ENCODE measurements at regions not wholly inside any gene's neighbourhood (a gene's known extent, or its start where the extent isn't known, plus 50 kb on each side); places are given as distances from the start of the nearest gene placed in this dataset.
"Not testable (repeated sequence)": the region's sequence is repeated elsewhere in the genome, so short reads cannot be mapped to it uniquely, and the experiment has no call there.

DNA sequence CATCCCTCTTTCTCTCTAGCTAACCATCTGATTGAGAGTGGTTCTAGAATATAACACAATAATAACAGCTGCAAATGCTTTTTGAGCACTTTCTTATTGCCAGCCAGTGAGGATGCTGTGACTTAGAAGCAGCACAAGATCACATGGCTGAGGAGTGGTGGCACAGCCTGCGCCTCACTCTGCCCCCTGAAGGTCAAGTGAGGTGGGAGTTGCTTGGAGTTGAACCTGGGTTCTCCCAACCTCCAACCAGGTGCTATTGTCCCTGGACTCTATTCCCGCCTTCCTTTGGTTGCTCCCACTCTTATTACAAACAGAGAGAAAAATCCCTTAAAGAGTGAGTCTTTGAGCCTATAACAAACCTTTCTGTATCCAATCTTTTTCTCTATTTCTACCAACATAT lies 280.3 kb upstream of the PODXL start:
- no peak for DNase-seq (ENCODE audit: low read depth, low spot score)
- Histone ChIP-seq H3K36me3 (ENCODE audit: insufficient read depth, insufficient read length, low read length) (no peaks in the 10 kb centered on the region), H3K9ac (ENCODE audit: insufficient read length, low read depth) (no peak overlapping the region), H3K4me3 (ENCODE audit: insufficient read length, low read depth) (no peak overlapping the region), H3K27me3 (ENCODE audit: insufficient read depth, insufficient read length) (no peaks in the 10 kb centered on the region), H3K9me3 (ENCODE audit: insufficient read depth, low read length) (no peaks in the 10 kb centered on the region), H3K4me1 (ENCODE audit: insufficient read depth, insufficient read length) (peaks cover 8% of the 10 kb centered on the region)
- TF ChIP-seq SUZ12 (IDR thresholded peaks at IDR 0.05; ENCODE audit: extremely low read depth, insufficient read depth, insufficient read length) (no peak), ZNF274 (IDR thresholded peaks at IDR 0.05; ENCODE audit: low read depth, low read length) (no peak), YY1 (IDR thresholded peaks at IDR 0.05; ENCODE audit: insufficient read depth, insufficient read length) (no peak)

- no peak overlapping the region for H3K4me3 ChIP-seq (ENCODE audit: insufficient read length, low read depth)
- no peaks in the 10 kb centered on the region for H3K27me3 ChIP-seq (ENCODE audit: insufficient read depth, insufficient read length)
- H3K36me3 ChIP-seq (ENCODE audit: insufficient read depth, insufficient read length, low read length) = no peaks in the 10 kb centered on the region
- H3K9ac ChIP-seq (ENCODE audit: insufficient read length, low read depth) = no peak overlapping the region
- TF ChIP-seq SUZ12 (IDR thresholded peaks at IDR 0.05; ENCODE audit: extremely low read depth, insufficient read depth, insufficient read length) (no peak), YY1 (IDR thresholded peaks at IDR 0.05; ENCODE audit: insufficient read depth, insufficient read length) (no peak), ZNF274 (IDR thresholded peaks at IDR 0.05; ENCODE audit: low read depth, low read length) (no peak)
- H3K4me1 ChIP-seq (ENCODE audit: insufficient read depth, insufficient read length) = peaks cover 8% of the 10 kb centered on the region
- DNase-seq (ENCODE audit: low read depth, low spot score) = no peak
- H3K9me3 ChIP-seq (ENCODE audit: insufficient read depth, low read length) = no peaks in the 10 kb centered on the region
Observed at GRCh38 chr7:131835141-131835540, 278.7 kb upstream of the PODXL start.

- no peak overlapping the region for H3K4me3 ChIP-seq (ENCODE audit: insufficient read length, low read depth)
- no peak for TF ChIP-seq ZNF274 (IDR thresholded peaks at IDR 0.05; ENCODE audit: low read depth, low read length)
- TF ChIP-seq YY1 (IDR thresholded peaks at IDR 0.05; ENCODE audit: insufficient read depth, insufficient read length) = no peak
- no peak for TF ChIP-seq SUZ12 (IDR thresholded peaks at IDR 0.05; ENCODE audit: extremely low read depth, insufficient read depth, insufficient read length)
- no peak overlapping the region for H3K9ac ChIP-seq (ENCODE audit: insufficient read length, low read depth)
- H3K4me1 ChIP-seq (ENCODE audit: insufficient read depth, insufficient read length) = peaks cover 8% of the 10 kb centered on the region
- no peaks in the 10 kb centered on the region for H3K9me3 ChIP-seq (ENCODE audit: insufficient read depth, low read length)
- H3K27me3 ChIP-seq (ENCODE audit: insufficient read depth, insufficient read length) = no peaks in the 10 kb centered on the region
- DNase-seq (ENCODE audit: low read depth, low spot score) = no peak
- no peaks in the 10 kb centered on the region for H3K36me3 ChIP-seq (ENCODE audit: insufficient read depth, insufficient read length, low read length)
Observed at GRCh38 chr7:131830681-131831080, 274.3 kb upstream of the PODXL start.

DNA sequence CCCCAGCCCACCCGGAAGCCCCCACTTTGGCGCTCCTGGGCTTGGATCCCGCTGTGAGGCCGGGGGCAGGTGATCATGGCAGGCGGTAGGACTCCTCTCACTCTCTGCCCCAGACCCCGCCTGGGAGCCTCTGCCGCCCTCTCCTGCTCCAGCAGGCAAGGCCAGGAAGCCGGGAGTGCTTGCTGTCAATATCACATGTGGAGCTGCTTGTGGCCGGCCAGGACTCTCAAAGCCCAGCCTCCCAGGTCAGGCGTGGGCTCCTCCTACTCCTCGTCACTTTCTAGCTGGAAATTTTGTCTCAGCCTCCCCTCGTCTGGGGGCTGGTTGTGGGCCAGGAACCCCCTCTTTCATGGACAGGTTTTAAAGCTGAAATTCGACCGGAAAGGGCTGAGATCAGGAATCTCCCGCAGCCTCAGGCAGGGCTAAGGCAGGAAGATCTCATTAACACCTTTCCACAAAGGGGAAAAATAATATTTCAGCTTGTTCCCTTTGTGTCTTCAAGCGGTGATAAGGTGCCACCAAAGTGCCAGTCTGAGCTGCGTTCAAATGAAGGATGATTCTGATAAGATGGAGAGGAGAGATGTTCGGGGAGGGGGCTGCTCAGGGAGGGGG lies 273.6 kb upstream of the PODXL start:
- Histone ChIP-seq H3K9me3 (ENCODE audit: insufficient read depth, low read length) (no peaks in the 10 kb centered on the region), H3K4me1 (ENCODE audit: insufficient read depth, insufficient read length) (peaks cover 8% of the 10 kb centered on the region), H3K27me3 (ENCODE audit: insufficient read depth, insufficient read length) (no peaks in the 10 kb centered on the region), H3K9ac (ENCODE audit: insufficient read length, low read depth) (peak overlapping the region; percentile 10), H3K36me3 (ENCODE audit: insufficient read depth, insufficient read length, low read length) (no peaks in the 10 kb centered on the region), H3K4me3 (ENCODE audit: insufficient read length, low read depth) (no peak overlapping the region)
- TF ChIP-seq SUZ12 (IDR thresholded peaks at IDR 0.05; ENCODE audit: extremely low read depth, insufficient read depth, insufficient read length) (no peak), YY1 (IDR thresholded peaks at IDR 0.05; ENCODE audit: insufficient read depth, insufficient read length) (no peak), ZNF274 (IDR thresholded peaks at IDR 0.05; ENCODE audit: low read depth, low read length) (no peak)
- DNase-seq (ENCODE audit: low read depth, low spot score) = peak; percentile 50

GRCh38 chr7:131827421-131827820 lies 271.0 kb upstream of the PODXL start:
- DNase-seq (ENCODE audit: low read depth, low spot score) = no peak
- peaks cover under 1% of the 10 kb centered on the region for H3K4me1 ChIP-seq (ENCODE audit: insufficient read depth, insufficient read length)
- no peak overlapping the region for H3K9ac ChIP-seq (ENCODE audit: insufficient read length, low read depth)
- no peaks in the 10 kb centered on the region for H3K9me3 ChIP-seq (ENCODE audit: insufficient read depth, low read length)
- H3K36me3 ChIP-seq (ENCODE audit: insufficient read depth, insufficient read length, low read length) = no peaks in the 10 kb centered on the region
- H3K27me3 ChIP-seq (ENCODE audit: insufficient read depth, insufficient read length) = no peaks in the 10 kb centered on the region
- no peak for TF ChIP-seq YY1 (IDR thresholded peaks at IDR 0.05; ENCODE audit: insufficient read depth, insufficient read length)
- no peak for TF ChIP-seq SUZ12 (IDR thresholded peaks at IDR 0.05; ENCODE audit: extremely low read depth, insufficient read depth, insufficient read length)
- TF ChIP-seq ZNF274 (IDR thresholded peaks at IDR 0.05; ENCODE audit: low read depth, low read length) = no peak
- no peak overlapping the region for H3K4me3 ChIP-seq (ENCODE audit: insufficient read length, low read depth)

GRCh38 chr7:131826960-131827359 lies 270.5 kb upstream of the PODXL start:
- Histone ChIP-seq H3K4me1 (ENCODE audit: insufficient read depth, insufficient read length) (no peaks in the 10 kb centered on the region), H3K9me3 (ENCODE audit: insufficient read depth, low read length) (no peaks in the 10 kb centered on the region), H3K36me3 (ENCODE audit: insufficient read depth, insufficient read length, low read length) (no peaks in the 10 kb centered on the region), H3K27me3 (ENCODE audit: insufficient read depth, insufficient read length) (no peaks in the 10 kb centered on the region), H3K4me3 (ENCODE audit: insufficient read length, low read depth) (no peak overlapping the region), H3K9ac (ENCODE audit: insufficient read length, low read depth) (no peak overlapping the region)
- DNase-seq (ENCODE audit: low read depth, low spot score) = peak; percentile 68
- TF ChIP-seq YY1 (IDR thresholded peaks at IDR 0.05; ENCODE audit: insufficient read depth, insufficient read length) = no peak
- no peak for TF ChIP-seq ZNF274 (IDR thresholded peaks at IDR 0.05; ENCODE audit: low read depth, low read length)
- TF ChIP-seq SUZ12 (IDR thresholded peaks at IDR 0.05; ENCODE audit: extremely low read depth, insufficient read depth, insufficient read length) = no peak

DNA sequence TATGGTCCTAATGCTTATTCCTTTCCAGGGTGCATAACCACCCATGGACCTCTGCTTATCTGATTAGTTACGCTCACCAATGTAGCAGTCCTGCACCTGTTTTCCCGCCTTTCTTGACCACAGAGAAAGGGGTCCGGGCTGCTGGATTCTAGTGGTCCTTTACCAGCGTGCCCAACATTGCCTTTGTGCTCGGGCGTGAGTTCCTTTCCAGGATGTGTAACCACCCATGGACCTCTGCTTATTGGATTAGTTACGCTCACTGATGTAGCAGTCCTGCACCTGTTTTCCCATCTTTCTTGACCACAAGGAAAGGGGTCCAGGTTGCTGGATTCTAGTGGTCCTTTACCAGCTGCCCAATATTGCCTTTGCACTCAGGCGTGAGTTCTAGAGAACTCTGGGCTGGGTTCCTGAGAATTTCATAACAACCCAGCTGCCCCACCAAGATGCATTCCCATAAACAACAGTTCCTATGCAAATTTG lies 267.6 kb upstream of the PODXL start:
- not testable (repeated sequence) for DNase-seq (ENCODE audit: low read depth, low spot score); H3K9ac ChIP-seq (ENCODE audit: insufficient read length, low read depth); H3K9me3 ChIP-seq (ENCODE audit: insufficient read depth, low read length); H3K36me3 ChIP-seq (ENCODE audit: insufficient read depth, insufficient read length, low read length); H3K27me3 ChIP-seq (ENCODE audit: insufficient read depth, insufficient read length); H3K4me1 ChIP-seq (ENCODE audit: insufficient read depth, insufficient read length); H3K4me3 ChIP-seq (ENCODE audit: insufficient read length, low read depth)

Measured in NT2/D1 (cell line).